HCEC 1CT (cell line): ENCODE measurements at regions not wholly inside any gene's neighbourhood (a gene's known extent, or its start where the extent isn't known, plus 50 kb on each side); places are given as distances from the start of the nearest gene placed in this dataset.
A peak's percentile ranks its signal among the peaks of the same experiment; 100 is the strongest.

Experiments
- DNase-seq: peaks from one replicate; pipeline ENCODE4 v3.0.0-alpha.2; 2017

DNA sequence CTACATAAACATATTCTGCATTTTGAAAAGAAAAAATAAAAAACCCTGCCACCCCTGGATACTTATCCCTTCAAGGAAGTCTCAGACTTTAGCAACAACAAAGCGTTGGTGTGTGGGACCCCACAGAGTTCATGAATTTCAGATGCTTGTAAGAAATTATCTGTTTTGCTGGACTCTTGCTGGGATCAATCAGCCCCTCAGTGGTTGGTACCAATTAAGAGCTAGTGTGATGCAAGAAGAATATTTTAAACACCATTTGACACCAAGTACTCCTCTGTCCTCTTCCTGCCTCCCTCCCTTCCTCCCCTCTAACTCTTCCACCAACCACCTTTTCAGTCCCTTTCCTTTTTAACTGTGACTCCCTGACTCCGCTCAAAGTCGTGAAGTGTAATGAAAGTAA lies 51.5 kb downstream of the SST start:
- DNase-seq = no peak

DNA sequence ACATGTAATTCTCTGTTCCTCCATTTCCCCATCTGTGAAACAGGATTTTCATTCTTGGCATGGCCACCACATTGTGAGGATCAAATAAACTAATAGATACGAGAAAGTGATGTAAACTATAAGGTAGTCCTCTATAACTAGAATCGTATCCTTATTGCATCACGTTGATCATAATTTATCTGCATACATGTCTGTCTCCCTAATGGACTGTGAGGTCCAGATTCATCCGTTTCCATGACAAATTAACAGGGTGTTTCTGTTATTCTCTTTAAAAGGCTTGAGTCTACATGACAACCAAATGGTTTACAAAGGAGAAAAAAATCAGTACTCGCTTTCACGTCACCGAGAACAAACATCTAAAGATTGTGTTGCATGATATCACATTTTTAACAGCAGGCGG lies 53.0 kb downstream of the SST start:
- no peak for DNase-seq

DNA sequence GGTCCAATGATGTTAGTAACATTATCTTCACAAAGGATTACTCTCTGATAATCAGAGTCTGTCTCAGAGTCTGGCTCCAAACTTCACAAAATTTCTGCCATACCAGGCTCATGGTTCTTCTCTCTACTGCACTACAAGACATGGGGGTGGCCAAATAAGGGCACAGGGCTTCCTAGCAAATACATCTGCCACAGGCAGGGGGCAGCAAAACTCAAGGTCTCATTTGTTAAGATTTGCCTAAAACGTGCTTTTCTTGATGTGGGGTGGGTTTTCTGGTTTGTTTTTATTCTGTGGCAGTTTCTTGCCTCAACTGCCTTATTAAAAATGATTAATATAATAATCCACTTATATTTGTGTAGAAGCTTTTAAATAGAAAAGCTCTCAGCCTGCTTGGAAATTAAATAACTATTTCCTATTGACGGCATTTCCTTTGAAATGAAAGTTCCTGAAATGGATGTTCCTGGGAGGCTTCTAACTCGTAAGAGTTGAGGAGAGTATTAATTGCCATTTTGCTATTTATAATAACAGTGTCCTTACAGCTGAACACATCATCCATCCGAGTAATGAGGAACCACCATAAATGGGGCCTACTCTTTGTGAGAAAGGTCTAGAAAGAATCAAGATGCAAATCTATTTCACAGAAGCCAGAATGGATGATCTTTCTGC lies 53.8 kb downstream of the SST start:
- DNase-seq = peak; percentile 72

DNA sequence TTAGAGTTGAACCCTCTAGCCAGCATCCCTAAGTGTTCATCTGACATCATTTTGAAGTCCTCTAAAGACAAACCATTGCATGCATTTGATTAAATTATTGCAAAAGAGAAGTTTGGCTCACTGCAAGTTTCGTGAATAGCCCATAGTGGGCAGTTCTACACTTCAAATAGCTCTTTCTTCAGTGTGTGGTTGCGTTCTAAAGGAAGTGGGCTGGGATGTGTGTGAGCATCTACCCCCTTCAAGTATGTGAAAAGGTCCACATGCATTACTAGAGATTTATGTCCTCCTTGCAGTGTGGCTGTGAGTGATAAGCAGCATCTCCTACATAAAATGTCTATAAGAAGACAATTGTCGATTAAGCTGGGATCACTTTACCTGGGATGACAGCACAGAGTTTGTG lies 54.6 kb downstream of the SST start:
- DNase-seq = no peak

DNA sequence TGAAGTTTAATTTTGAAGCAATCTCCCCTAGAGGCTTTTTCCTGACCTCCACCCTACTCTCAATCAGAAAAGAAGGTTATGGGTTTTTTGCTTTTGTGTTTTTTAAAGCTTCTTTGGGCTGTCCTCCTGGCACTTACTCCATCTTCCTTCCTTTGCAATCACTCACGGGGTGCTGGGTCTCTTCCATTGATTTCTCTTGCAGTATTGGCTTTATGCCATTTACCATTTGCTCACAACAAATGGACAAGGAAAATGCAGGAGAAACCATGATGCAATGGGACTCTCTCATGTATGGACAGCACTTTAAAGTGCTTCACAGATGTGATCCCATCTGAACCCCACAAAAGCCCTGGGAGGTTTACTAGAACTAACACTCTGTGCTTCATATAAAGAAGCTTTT lies 57.5 kb downstream of the SST start:
- no peak for DNase-seq

GRCh38 chr3:187610981-187611511 lies 59.1 kb downstream of the SST start:
- no peak for DNase-seq

DNA sequence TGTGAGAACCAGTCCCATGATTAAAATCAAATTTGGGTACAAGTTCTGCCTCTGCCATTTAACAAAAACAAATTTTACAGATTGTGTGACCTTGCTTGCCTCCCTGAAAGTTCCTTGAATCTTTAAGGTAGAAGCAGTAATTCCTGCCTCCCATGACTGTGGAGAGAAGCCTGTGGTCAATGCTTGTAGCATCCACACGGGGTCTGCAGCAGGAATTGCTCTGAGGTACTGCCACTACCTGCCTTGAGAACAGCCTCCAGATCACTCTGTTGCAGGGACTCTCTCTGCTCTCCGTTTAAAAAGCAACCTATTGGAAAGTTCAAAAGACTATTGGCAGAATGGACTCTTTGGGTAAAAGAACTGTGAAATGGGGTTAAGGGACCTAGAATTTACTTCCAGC lies 75.9 kb downstream of the SST start:
- DNase-seq = no peak

DNA sequence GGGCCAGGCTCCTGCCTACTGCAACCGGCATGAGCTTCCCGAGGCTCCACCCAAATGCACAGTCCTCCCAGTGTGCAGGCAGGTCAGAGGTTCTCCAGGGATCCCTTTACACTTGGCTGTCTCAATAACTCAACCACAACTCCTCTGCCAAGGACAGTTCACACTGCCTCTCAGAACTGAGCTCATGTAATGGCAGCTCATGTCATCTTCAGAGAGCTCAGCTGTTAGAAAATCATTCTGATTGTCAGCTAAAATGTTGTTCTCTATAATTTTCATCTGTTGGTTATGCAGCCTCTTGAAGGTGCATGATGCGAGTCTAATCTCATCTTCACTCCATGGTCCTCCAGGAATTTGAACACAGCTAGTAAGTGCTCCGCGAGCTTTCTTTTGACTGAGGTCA lies 76.7 kb downstream of the SST start:
- no peak for DNase-seq

GRCh38 chr3:187590861-187591576 lies 79.2 kb downstream of the SST start:
- DNase-seq = no peak

GRCh38 chr3:187587076-187587475 lies 83.1 kb downstream of the SST start:
- DNase-seq = no peak

GRCh38 chr3:187586226-187586625 lies 84.0 kb downstream of the SST start:
- DNase-seq = no peak

GRCh38 chr3:187572441-187572840 lies 97.8 kb downstream of the SST start:
- no peak for DNase-seq

DNA sequence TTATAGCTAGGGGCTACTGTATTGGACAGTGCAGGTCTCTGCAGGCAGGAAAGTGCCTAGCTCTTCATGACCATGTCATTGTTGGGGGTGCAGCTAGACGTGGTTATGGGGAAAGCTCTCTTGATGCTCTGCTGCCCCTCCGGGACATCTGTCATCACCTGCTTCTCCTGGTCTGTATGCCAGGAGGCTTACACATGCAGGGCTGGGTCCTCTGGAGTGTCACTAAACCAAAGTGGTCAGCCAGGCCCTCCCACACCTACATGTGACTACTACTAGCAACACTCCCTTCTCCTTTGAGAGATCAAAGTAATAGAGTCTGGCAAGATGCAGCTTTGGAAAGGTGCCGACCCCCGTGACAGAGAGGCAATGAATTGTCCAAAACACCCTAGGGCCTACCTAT lies 98.5 kb downstream of the SST start:
- DNase-seq = no peak

DNA sequence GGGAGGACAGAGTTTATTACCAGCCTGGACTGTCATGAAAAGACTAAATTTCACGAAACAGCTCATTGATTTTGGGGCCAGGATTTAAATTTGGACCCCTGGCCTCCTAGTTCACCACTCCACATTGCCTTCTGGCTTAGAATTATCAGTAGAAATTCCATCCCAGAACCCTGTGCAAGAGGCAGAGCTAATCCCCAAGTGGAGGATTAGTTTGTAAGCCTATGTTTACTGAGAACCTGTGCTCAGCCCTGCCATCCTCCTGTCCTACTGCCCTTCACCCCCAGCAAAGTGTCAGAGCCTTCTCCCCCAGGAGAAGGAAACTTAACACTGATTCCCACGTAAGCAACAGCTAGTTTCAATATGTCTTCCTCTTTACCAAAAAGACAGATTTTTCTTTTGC lies 99.4 kb downstream of the SST start:
- no peak for DNase-seq

GRCh38 chr3:187568171-187568570 lies 102.0 kb downstream of the SST start:
- DNase-seq = no peak

DNA sequence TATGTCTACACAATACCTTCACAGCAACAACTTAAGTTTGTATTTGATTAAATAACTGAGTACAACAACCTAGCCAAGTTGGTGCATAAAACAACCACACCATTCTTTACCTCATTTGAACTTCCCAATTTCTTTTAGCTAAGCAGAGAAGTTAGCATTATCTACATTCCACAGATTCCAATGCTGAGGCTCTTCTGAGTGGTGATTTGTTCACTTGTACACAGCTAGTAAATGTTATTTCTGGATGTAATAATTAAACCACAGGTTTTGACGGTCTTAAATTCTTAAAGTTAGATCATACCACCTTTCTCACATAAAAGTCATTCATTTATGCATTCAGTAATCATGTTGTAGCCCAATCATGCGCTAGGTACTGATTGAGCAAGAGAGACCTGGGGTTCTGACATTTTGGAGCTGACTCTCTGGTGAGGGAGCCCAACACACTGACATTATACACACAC lies 102.5 kb downstream of the SST start:
- DNase-seq = peak; percentile 66

- peak; percentile 8 for DNase-seq
Observed at GRCh38 chr3:187567021-187567420, 103.2 kb downstream of the SST start.

DNA sequence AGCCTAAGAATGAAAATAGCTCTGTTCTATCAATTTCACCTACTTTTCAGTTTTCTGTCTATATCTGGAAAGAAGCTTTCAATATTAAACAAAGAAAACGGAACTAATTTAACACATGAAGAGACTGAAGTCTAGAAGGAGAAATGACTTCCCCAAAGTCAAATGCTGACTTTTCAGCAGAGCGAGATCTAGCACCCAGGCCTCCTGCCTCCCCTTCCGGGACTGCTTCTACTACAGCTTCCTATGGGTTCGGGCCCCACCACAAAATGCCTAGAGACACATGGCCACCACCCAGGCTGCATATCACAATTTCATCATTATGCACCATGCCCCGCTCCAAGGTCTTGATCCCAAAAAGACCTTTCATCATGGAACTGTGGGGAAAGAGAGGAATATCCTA lies 104.5 kb downstream of the SST start:
- DNase-seq = no peak

- DNase-seq = no peak
Observed at GRCh38 chr3:187558990-187559389, 111.2 kb downstream of the SST start.

DNA sequence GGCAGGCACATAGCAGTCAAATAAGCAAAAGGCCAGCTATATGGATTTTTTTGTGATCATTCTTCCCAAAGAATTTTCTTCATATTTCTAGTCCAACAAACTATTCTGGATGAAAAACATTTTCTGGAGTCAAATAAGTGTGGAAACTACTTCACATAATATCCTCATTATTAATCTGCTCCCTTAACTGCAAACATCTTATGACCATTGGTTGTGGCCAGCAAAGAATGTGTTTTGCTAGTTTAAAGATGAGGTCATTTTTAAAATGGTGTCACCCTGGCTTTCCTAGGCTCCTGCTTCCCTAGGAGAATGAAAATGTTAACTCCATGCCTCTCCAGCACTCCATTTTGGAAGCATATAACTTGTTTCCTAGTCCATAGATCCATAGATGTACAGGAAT lies 118.8 kb downstream of the SST start:
- peak; percentile 34 for DNase-seq

GRCh38 chr3:187550446-187550845 lies 119.7 kb downstream of the SST start:
- no peak for DNase-seq

DNA sequence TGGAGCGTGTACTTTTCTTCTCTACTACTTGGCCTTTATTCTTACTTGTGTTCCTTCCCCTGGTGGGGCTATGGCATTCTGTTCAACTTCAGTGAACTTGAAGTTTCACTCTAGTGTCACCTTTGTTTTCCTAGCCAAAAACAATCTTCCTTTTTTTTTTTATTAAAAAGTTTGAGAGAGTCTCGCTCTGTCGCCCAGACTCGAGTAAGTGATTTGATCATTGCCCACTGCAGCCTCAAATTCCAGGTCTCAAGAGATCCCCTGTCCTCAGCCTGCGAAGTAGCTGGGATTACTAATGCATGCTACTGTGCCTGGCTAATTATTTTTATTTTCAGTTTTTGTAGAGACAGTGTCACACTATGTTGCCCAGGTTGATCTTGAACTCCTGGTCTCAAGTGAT lies 124.8 kb downstream of the SST start:
- DNase-seq = no peak

GRCh38 chr3:187544326-187544725 lies 125.9 kb downstream of the SST start:
- DNase-seq = no peak

GRCh38 chr3:187540847-187541246 lies 129.3 kb downstream of the SST start:
- DNase-seq = no peak

DNA sequence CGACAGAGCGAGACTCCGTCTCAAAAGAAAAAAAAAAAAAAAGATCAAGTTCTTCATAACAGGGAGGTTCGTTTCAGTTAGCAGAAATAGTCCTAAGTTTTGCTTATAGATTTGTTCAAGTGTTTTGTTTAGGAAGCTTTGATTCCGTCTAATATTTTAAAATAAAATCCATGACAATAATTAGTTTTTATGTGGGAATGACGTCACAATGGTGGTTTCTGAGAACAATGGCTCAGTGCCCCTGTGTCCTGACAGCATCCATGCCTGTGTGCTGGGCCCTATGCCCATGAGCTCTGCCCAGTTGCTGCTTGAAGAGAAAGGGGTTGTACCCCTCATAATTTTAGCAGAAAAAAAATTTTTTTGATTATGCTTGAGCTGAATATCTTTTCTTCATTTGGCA lies 134.0 kb downstream of the SST start:
- DNase-seq = no peak
